H1 (cell line): ENCODE measurements at regions not wholly inside any gene's neighbourhood (a gene's known extent, or its start where the extent isn't known, plus 50 kb on each side); places are given as distances from the start of the nearest gene placed in this dataset.

ENCODE experiments used
- CTCF ChIA-PET: fragments of 300-600 bp; sonication (Branson Sonifier 250); formaldehyde crosslinking; loops from one replicate; lab custom pipeline; 2021; ENCODE audit not compliant: partially characterized antibody; lab: Charles Lee
- POLR2A ChIA-PET: fragments of 300-600 bp; sonication (Branson Sonifier 250); formaldehyde crosslinking; loops from one replicate; lab custom pipeline; 2021; ENCODE audit warnings: inconsistent platforms; ENCODE audit not compliant: partially characterized antibody; lab: Charles Lee
- DNase-seq, 2 experiments: peaks; one replicate each; pipeline versions ENCODE4 v3.0.0 to v3.0.0-alpha.2; 2010 to 2022; ENCODE audit warnings: low spot score in 2 of 2, low read depth in 1 of 2, mixed read lengths in 1 of 2
- FAIRE-seq: peaks from 2 replicates; lab custom pipeline; 2011; peaks lifted over from hg19 to GRCh38; lab: Jason Lieb, UNC
- H2AFZ ChIP-seq: 2 replicates; pipeline ENCODE4 v1.8.1; 2012; ENCODE audit warnings: low read length, inconsistent platforms
- H2AK5ac ChIP-seq: 2 replicates; pipeline ENCODE4 v1.6.1; 2013; ENCODE audit warnings: low read depth, low read length
- H2BK120ac ChIP-seq: replicated peaks from 2 replicates; pipeline ENCODE3; 2013; ENCODE audit warnings: low read depth, low read length, inconsistent platforms
- H2BK12ac ChIP-seq: 2 replicates; pipeline ENCODE4 v1.6.1; 2013; ENCODE audit warnings: low read depth, low read length
- H2BK15ac ChIP-seq: 2 replicates; pipeline ENCODE4 v1.6.1; 2013; ENCODE audit warnings: low read length
- H2BK20ac ChIP-seq: 2 replicates; pipeline ENCODE4 v1.6.1; 2013; ENCODE audit warnings: low read length
- H2BK5ac ChIP-seq: 2 replicates; pipeline ENCODE4 v1.6.1; 2013; ENCODE audit warnings: low read depth, low read length
- H3K14ac ChIP-seq: 2 replicates; pipeline ENCODE4 v1.6.1; 2013; ENCODE audit warnings: inconsistent platforms; ENCODE audit not compliant: insufficient read length
- H3K18ac ChIP-seq: 2 replicates; pipeline ENCODE4 v1.6.1; 2013; ENCODE audit warnings: low read length; ENCODE audit errors: extremely low read depth
- H3K23ac ChIP-seq: 2 replicates; pipeline ENCODE4 v1.6.1; 2013; ENCODE audit warnings: inconsistent platforms; ENCODE audit not compliant: insufficient read length
- H3K23me2 ChIP-seq: 2 replicates; pipeline ENCODE4 v1.6.1; 2013; ENCODE audit warnings: low read depth, low read length
- H3K27ac ChIP-seq: 2 replicates; pipeline ENCODE4 v1.6.1; 2011; ENCODE audit warnings: low read depth, low read length, inconsistent platforms
- H3K27me3 ChIP-seq, 4 experiments: replicated peaks in 1 of 4; 1 replicate in 1 of 4; 2 replicates in 3 of 4; pipeline versions ENCODE4 v1.6.1 to v1.8.1; 2011 to 2013; ENCODE audit warnings: low read length in 3 of 4, mild to moderate bottlenecking in 3 of 4, inconsistent platforms in 2 of 4, mixed read lengths in 2 of 4, moderate library complexity in 1 of 4; ENCODE audit not compliant: control insufficient read depth in 3 of 4, insufficient read depth in 3 of 4; ENCODE audit errors: extremely low read depth in 1 of 4
- H3K36me3 ChIP-seq, 4 experiments: 2 replicates each; pipeline versions ENCODE4 v1.6.1 to v1.8.1; 2011 to 2013; ENCODE audit warnings: mild to moderate bottlenecking in 4 of 4, low read length in 3 of 4, moderate library complexity in 2 of 4, control low read depth in 1 of 4, inconsistent platforms in 1 of 4; ENCODE audit not compliant: insufficient read depth in 4 of 4, control insufficient read depth in 2 of 4
- H3K4ac ChIP-seq: replicated peaks from 2 replicates; pipeline ENCODE3; 2013; ENCODE audit warnings: low read length, low read depth, mixed read lengths, inconsistent platforms; ENCODE audit not compliant: insufficient read length
- H3K4me1 ChIP-seq, 4 experiments: replicated peaks in 1 of 4; 1 replicate in 1 of 4; 2 replicates in 3 of 4; pipeline versions ENCODE4 v1.6.1 to v1.8.1; 2011 to 2013; ENCODE audit warnings: low read length in 3 of 4, inconsistent platforms in 2 of 4, mixed read lengths in 1 of 4; ENCODE audit not compliant: insufficient read depth in 4 of 4, control insufficient read depth in 3 of 4
- H3K4me2 ChIP-seq, 2 experiments: 2 replicates each; pipeline versions ENCODE4 v1.6.1 to v1.8.1; 2011 to 2013; ENCODE audit warnings: low read depth in 2 of 2, low read length in 2 of 2, control low read depth in 1 of 2, inconsistent platforms in 1 of 2, mild to moderate bottlenecking in 1 of 2; ENCODE audit not compliant: insufficient read depth in 1 of 2
- H3K4me3 ChIP-seq, 4 experiments: fragments of 200-600, 300-600 bp in 1 of 4; sonication (generic), shearing (Covaris generic), sonication (Bioruptor Twin) in 1 of 4; 2 replicates each; pipeline versions ENCODE4 v1.5.1 to v1.8.1; 2011 to 2016; ENCODE audit warnings: low read length in 4 of 4, low read depth in 3 of 4, control low read depth in 2 of 4, inconsistent platforms in 2 of 4, mild to moderate bottlenecking in 2 of 4, mixed read lengths in 1 of 4, moderate library complexity in 1 of 4; ENCODE audit not compliant: insufficient read depth in 2 of 4; ENCODE audit errors: extremely low read depth in 1 of 4
- H3K56ac ChIP-seq: replicated peaks from 2 replicates; pipeline ENCODE3; 2013; ENCODE audit warnings: low read depth, mild to moderate bottlenecking, mixed read lengths, low read length, inconsistent platforms; ENCODE audit not compliant: insufficient read length
- H3K79me1 ChIP-seq: 2 replicates; pipeline ENCODE4 v1.6.1; 2013; ENCODE audit warnings: low read depth, low read length, control low read depth
- H3K79me2 ChIP-seq, 2 experiments: 2 replicates each; pipeline versions ENCODE4 v1.6.1 to v1.8.1; 2012 to 2013; ENCODE audit warnings: low read length in 2 of 2, mild to moderate bottlenecking in 2 of 2, inconsistent platforms in 1 of 2; ENCODE audit not compliant: insufficient read depth in 2 of 2, control insufficient read depth in 1 of 2
- H3K9ac ChIP-seq, 4 experiments: replicated peaks in 1 of 4; 1 replicate in 1 of 4; 2 replicates in 3 of 4; pipeline versions ENCODE4 v1.6.1 to v1.8.1; 2011 to 2013; ENCODE audit warnings: low read depth in 3 of 4, low read length in 3 of 4, control low read depth in 2 of 4, mild to moderate bottlenecking in 2 of 4, moderate library complexity in 2 of 4, inconsistent platforms in 1 of 4; ENCODE audit errors: extremely low read depth in 1 of 4
- H3K9me3 ChIP-seq, 2 experiments: 2 replicates each; pipeline versions ENCODE4 v1.6.1 to v1.8.1; 2012 to 2013; ENCODE audit warnings: mild to moderate bottlenecking in 2 of 2, moderate library complexity in 2 of 2, control low read depth in 1 of 2, inconsistent platforms in 1 of 2, low read depth in 1 of 2, low read length in 1 of 2, mixed read lengths in 1 of 2; ENCODE audit not compliant: insufficient read depth in 2 of 2
- H4K20me1 ChIP-seq, 2 experiments: replicated peaks in 1 of 2; 2 replicates each; pipeline versions ENCODE3 to v1.8.1; 2011 to 2013; ENCODE audit warnings: inconsistent platforms in 2 of 2, low read length in 2 of 2, mild to moderate bottlenecking in 1 of 2; ENCODE audit not compliant: insufficient read depth in 2 of 2, control insufficient read depth in 1 of 2
- H4K5ac ChIP-seq: 2 replicates; pipeline ENCODE4 v1.6.1; 2013; ENCODE audit warnings: low read length, low read depth, mixed read lengths, inconsistent platforms; ENCODE audit not compliant: insufficient read length
- H4K8ac ChIP-seq: 2 replicates; pipeline ENCODE4 v1.8.0; 2013; ENCODE audit warnings: mild to moderate bottlenecking, moderate library complexity, low read length, inconsistent platforms; ENCODE audit not compliant: insufficient read depth; ENCODE audit errors: extremely low read depth
- H4K91ac ChIP-seq: replicated peaks from 2 replicates; pipeline ENCODE3; 2013; ENCODE audit warnings: low read length, mixed read lengths, inconsistent platforms; ENCODE audit not compliant: insufficient read length
- ASH2L ChIP-seq: fragments of 200-600, 300-600 bp; sonication (generic); IDR thresholded peaks from one replicate; pipeline ENCODE4 v1.7.1; 2017; ENCODE audit warnings: low read length
- BRCA1 ChIP-seq: IDR thresholded peaks from 2 replicates; pipeline ENCODE4 v1.6.1; 2012; ENCODE audit warnings: low read depth, low read length, improper control_type of control experiment
- CHD1 ChIP-seq: IDR thresholded peaks from 2 replicates; pipeline ENCODE4 v1.6.1; 2012; ENCODE audit warnings: low read depth, low read length, improper control_type of control experiment
- GABPA ChIP-seq: IDR thresholded peaks from 2 replicates; pipeline ENCODE4 v1.6.1; 2011; ENCODE audit warnings: mild to moderate bottlenecking, low read length, moderate library complexity, borderline replicate concordance; ENCODE audit not compliant: insufficient read depth
- KDM5A ChIP-seq: fragments of 200-600 bp; IDR thresholded peaks from 2 replicates; pipeline ENCODE4 v1.7.1; 2012; ENCODE audit warnings: mild to moderate bottlenecking, low read length, inconsistent platforms, mixed read lengths
- MAX ChIP-seq: IDR thresholded peaks from 2 replicates; pipeline ENCODE4 v1.6.1; 2012; ENCODE audit warnings: inconsistent platforms
- NANOG ChIP-seq: IDR thresholded peaks from 2 replicates; pipeline ENCODE4 v1.6.1; 2011; ENCODE audit warnings: low read length, low read depth, mild to moderate bottlenecking, inconsistent platforms; ENCODE audit not compliant: insufficient read depth, poor library complexity, severe bottlenecking
- NRF1 ChIP-seq: IDR thresholded peaks from 2 replicates; pipeline ENCODE4 v1.6.1; 2011; ENCODE audit warnings: mild to moderate bottlenecking, low read depth, low read length, improper control_type of control experiment
- SAP30 ChIP-seq: fragments of 300-600 bp; sonication (generic); IDR thresholded peaks from 2 replicates; pipeline ENCODE4 v1.7.1; 2012; ENCODE audit warnings: low read length, moderate library complexity, mild to moderate bottlenecking, inconsistent platforms; ENCODE audit not compliant: insufficient read depth, insufficient replicate concordance
- SIN3A ChIP-seq, 2 experiments: IDR thresholded peaks in 1 of 2; conservative IDR thresholded peaks in 1 of 2; 2 replicates each; pipeline ENCODE4 v1.6.1; 2011 to 2012; ENCODE audit warnings: low read length in 2 of 2, improper control_type of control experiment in 1 of 2, low read depth in 1 of 2, mild to moderate bottlenecking in 1 of 2
- SP4 ChIP-seq: IDR thresholded peaks from 2 replicates; pipeline ENCODE4 v1.6.1; 2012; ENCODE audit warnings: low read length, inconsistent platforms
- YY1 ChIP-seq: IDR thresholded peaks from 2 replicates; pipeline ENCODE4 v1.6.1; 2011; ENCODE audit warnings: low read depth, mild to moderate bottlenecking, low read length
- WGBS, 2 experiments: shearing (Covaris generic) in 1 of 2; methylation state at CpG; one replicate each; pipeline versions ENCODE4 v1.1.6 to v1.1.7; 2013 to 2015; ENCODE audit warnings: low lambda C conversion rate in 2 of 2, mixed read lengths in 2 of 2, inconsistent platforms in 1 of 2, low coverage in 1 of 2, missing lambda C conversion rate in 1 of 2; ENCODE audit not compliant: insufficient replicate concordance in 2 of 2, insufficient coverage in 1 of 2, insufficient read length in 1 of 2; ENCODE audit errors: extremely low coverage in 1 of 2, missing lambda C conversion rate in 1 of 2; 5-methylcytosine and 5-hydroxymethylcytosine counted together
- TF ChIP-seq, protein P1 (sequence below): IDR thresholded peaks from 2 replicates; pipeline ENCODE4 v1.6.1; 2012; ENCODE audit warnings: low read length, inconsistent platforms

- CTCF ChIA-PET: no interaction called here
- Histone ChIP-seq H3K14ac (no peak overlapping the region), H3K18ac (no peak overlapping the region), H2AK5ac (no peak overlapping the region), H2BK5ac (no peak overlapping the region), H3K9ac (no peak overlapping the region), H3K9me3 (no peaks in the 10 kb centered on the region), H2BK120ac (no peak overlapping the region), H3K4me1 (no peaks in the 10 kb centered on the region), H3K27me3 (no peaks in the 10 kb centered on the region), H4K20me1 (no peaks in the 10 kb centered on the region), H3K23ac (no peak overlapping the region), H3K23me2 (no peaks in the 10 kb centered on the region; the same call in 1 of the 2 replicates), H3K79me2 (no peaks in the 10 kb centered on the region), H3K36me3 (no peaks in the 10 kb centered on the region), H3K56ac (no peak overlapping the region), H2AFZ (no peak overlapping the region), H2BK20ac (no peak overlapping the region), H2BK12ac (no peak overlapping the region), H3K4ac (no peak overlapping the region), H2BK15ac (no peak overlapping the region), H4K5ac (no peak overlapping the region), H3K4me2 (no peak overlapping the region), H4K8ac (no peak overlapping the region), H4K91ac (no peak overlapping the region), H3K4me3 (no peak overlapping the region), H3K79me1 (no peaks in the 10 kb centered on the region), H3K27ac (no peak overlapping the region)
- DNase-seq: no peak
- POLR2A ChIA-PET: interaction anchor here (1.0 kb wide), 1 partner anchor 13 kb away, joined by 3 read pairs; no protein-coding TSS in a partner anchor
- FAIRE-seq: no peak
- WGBS, 2 experiments: 94% methylated on average over 5 of the region's 5 CpGs; no CpG with 5 or more reads in 1 of the 2 experiments
- no peak for TF ChIP-seq YY1
- TF ChIP-seq MAX: no peak
- TF ChIP-seq KDM5A: no peak
- TF ChIP-seq GABPA: no peak
- TF ChIP-seq SP4: no peak
- TF ChIP-seq, protein P1, sequence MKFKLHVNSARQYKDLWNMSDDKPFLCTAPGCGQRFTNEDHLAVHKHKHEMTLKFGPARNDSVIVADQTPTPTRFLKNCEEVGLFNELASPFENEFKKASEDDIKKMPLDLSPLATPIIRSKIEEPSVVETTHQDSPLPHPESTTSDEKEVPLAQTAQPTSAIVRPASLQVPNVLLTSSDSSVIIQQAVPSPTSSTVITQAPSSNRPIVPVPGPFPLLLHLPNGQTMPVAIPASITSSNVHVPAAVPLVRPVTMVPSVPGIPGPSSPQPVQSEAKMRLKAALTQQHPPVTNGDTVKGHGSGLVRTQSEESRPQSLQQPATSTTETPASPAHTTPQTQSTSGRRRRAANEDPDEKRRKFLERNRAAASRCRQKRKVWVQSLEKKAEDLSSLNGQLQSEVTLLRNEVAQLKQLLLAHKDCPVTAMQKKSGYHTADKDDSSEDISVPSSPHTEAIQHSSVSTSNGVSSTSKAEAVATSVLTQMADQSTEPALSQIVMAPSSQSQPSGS: no peak
- no peak for TF ChIP-seq ASH2L
- no peak for TF ChIP-seq SIN3A (conservative IDR thresholded peaks at IDR 0.05 in 1 of 2, IDR thresholded peaks at IDR 0.05 in 1 of 2; ENCODE audit: low read depth in 1 of 2, low read length in 2 of 2)
- no peak for TF ChIP-seq NRF1
- TF ChIP-seq SAP30: no peak
- no peak for TF ChIP-seq CHD1
- TF ChIP-seq NANOG: no peak
- TF ChIP-seq BRCA1: no peak
Observed at GRCh38 chr16:55082591-55082976, 151.9 kb downstream of the IRX5 start.
